Astrocyte (in vitro differentiated cells and primary cell): ENCODE measurements at regions not wholly inside any gene's neighbourhood (a gene's known extent, or its start where the extent isn't known, plus 50 kb on each side); places are given as distances from the start of the nearest gene placed in this dataset.

Experiments used
- DNase-seq: peaks from one replicate; pipeline ENCODE4 v3.0.0-alpha.2; 2010; ENCODE audit warnings: low read depth
- FAIRE-seq: peaks from 2 replicates; lab custom pipeline; 2011; peaks lifted over from hg19 to GRCh38; lab: Jason Lieb, UNC
- H2AFZ ChIP-seq: 2 replicates; pipeline ENCODE4 v1.6.0; 2012; ENCODE audit warnings: low read depth, low read length, inconsistent platforms
- H3K27ac ChIP-seq: 2 replicates; pipeline ENCODE4 v1.5.1; 2011; ENCODE audit warnings: low read depth, low read length, inconsistent platforms
- H3K27me3 ChIP-seq: 2 replicates; pipeline ENCODE4 v1.6.0; 2011; ENCODE audit warnings: low read length, inconsistent platforms; ENCODE audit not compliant: insufficient read depth
- H3K36me3 ChIP-seq: 2 replicates; pipeline ENCODE4 v1.5.1; 2011; ENCODE audit warnings: low read length, inconsistent platforms; ENCODE audit not compliant: insufficient read depth
- H3K4me1 ChIP-seq: 2 replicates; pipeline ENCODE4 v1.5.1; 2011; ENCODE audit warnings: low read length, inconsistent platforms; ENCODE audit not compliant: insufficient read depth
- H3K4me2 ChIP-seq: 2 replicates; pipeline ENCODE4 v1.6.0; 2012; ENCODE audit warnings: low read length, inconsistent platforms
- H3K4me3 ChIP-seq: 2 replicates; pipeline ENCODE4 v1.5.1; 2011; ENCODE audit warnings: low read depth, mild to moderate bottlenecking, low read length, inconsistent platforms; ENCODE audit not compliant: insufficient read depth
- H3K79me2 ChIP-seq: 2 replicates; pipeline ENCODE4 v1.6.0; 2012; ENCODE audit warnings: mild to moderate bottlenecking, low read length, inconsistent platforms; ENCODE audit not compliant: insufficient read depth
- H3K9ac ChIP-seq: 2 replicates; pipeline ENCODE4 v1.6.0; 2012; ENCODE audit warnings: mild to moderate bottlenecking, low read length, inconsistent platforms
- H3K9me3 ChIP-seq: 2 replicates; pipeline ENCODE4 v1.5.1; 2012; ENCODE audit warnings: low read depth, mild to moderate bottlenecking, low read length, inconsistent platforms; ENCODE audit not compliant: insufficient read depth
- H4K20me1 ChIP-seq: 2 replicates; pipeline ENCODE4 v1.6.0; 2012; ENCODE audit warnings: low read length, inconsistent platforms; ENCODE audit not compliant: insufficient read depth
- H3K27ac Mint-ChIP-seq: one replicate; pipeline ENCODE4 v1.8.0; 2021; ENCODE audit warnings: mild to moderate bottlenecking, mixed read lengths; ENCODE audit not compliant: unreplicated experiment
- H3K27me3 Mint-ChIP-seq: one replicate; pipeline ENCODE4 v1.8.0; 2021; ENCODE audit warnings: low read depth, mixed read lengths; ENCODE audit not compliant: unreplicated experiment
- H3K36me3 Mint-ChIP-seq: one replicate; pipeline ENCODE4 v1.8.0; 2021; ENCODE audit warnings: low read depth, mixed read lengths; ENCODE audit not compliant: unreplicated experiment
- H3K4me1 Mint-ChIP-seq: one replicate; pipeline ENCODE4 v1.8.0; 2021; ENCODE audit warnings: low read depth, mixed read lengths; ENCODE audit not compliant: unreplicated experiment
- H3K4me3 Mint-ChIP-seq: one replicate; pipeline ENCODE4 v1.8.0; 2021; ENCODE audit warnings: mild to moderate bottlenecking, moderate library complexity, mixed read lengths; ENCODE audit not compliant: unreplicated experiment
- H3K9me3 Mint-ChIP-seq: one replicate; pipeline ENCODE4 v1.8.0; 2021; ENCODE audit warnings: mild to moderate bottlenecking, mixed read lengths; ENCODE audit not compliant: unreplicated experiment
- CTCF ChIP-seq: IDR thresholded peaks from 2 replicates; pipeline ENCODE4 v1.5.1; 2011; ENCODE audit warnings: low read depth, mild to moderate bottlenecking, inconsistent platforms, low read length, moderate library complexity; ENCODE audit not compliant: insufficient read depth
- EZH2 ChIP-seq: IDR thresholded peaks from 2 replicates; pipeline ENCODE4 v1.6.1; 2012; ENCODE audit warnings: mild to moderate bottlenecking, low read length, inconsistent platforms; ENCODE audit not compliant: insufficient read depth

- Mint-ChIP-seq H3K27ac (peak overlapping the region; percentile 78), H3K9me3 (peaks cover 2% of the 10 kb centered on the region), H3K27me3 (no peaks in the 10 kb centered on the region), H3K4me3 (no peak overlapping the region), H3K4me1 (peaks cover 55% of the 10 kb centered on the region), H3K36me3 (no peaks in the 10 kb centered on the region)
- no peaks in the 10 kb centered on the region for H3K36me3 ChIP-seq
- H3K27me3 ChIP-seq: no peaks in the 10 kb centered on the region
- H2AFZ ChIP-seq: no peak overlapping the region
- no peaks in the 10 kb centered on the region for H3K79me2 ChIP-seq
- no peaks in the 10 kb centered on the region for H4K20me1 ChIP-seq
- H3K4me2 ChIP-seq: peak overlapping the region; percentile 73
- H3K9ac ChIP-seq: peak overlapping the region; percentile 82
- DNase-seq (peak; percentile 92), FAIRE-seq (peak; percentile 56)
- H3K9me3 ChIP-seq: no peaks in the 10 kb centered on the region
- H3K4me1 ChIP-seq: peaks cover 65% of the 10 kb centered on the region
- no peak overlapping the region for H3K4me3 ChIP-seq
- no peak for TF ChIP-seq EZH2
- TF ChIP-seq CTCF: no peak
- H3K27ac ChIP-seq: peak overlapping the region; percentile 92
Measured at GRCh38 chr6:11432713-11433450, 104.7 kb upstream of the TMEM170B start.

- peaks cover 60% of the 10 kb centered on the region for H3K4me1 Mint-ChIP-seq
- H3K36me3 ChIP-seq: no peaks in the 10 kb centered on the region
- no peak overlapping the region for H3K4me3 ChIP-seq
- H3K4me2 ChIP-seq: peak overlapping the region; percentile 73
- peaks cover 69% of the 10 kb centered on the region for H3K4me1 ChIP-seq
- peak overlapping the region; percentile 92 for H3K27ac ChIP-seq
- H3K27me3 ChIP-seq: no peaks in the 10 kb centered on the region
- TF ChIP-seq EZH2 (no peak), CTCF (no peak)
- peak overlapping the region; percentile 55 for H3K27ac Mint-ChIP-seq
- H3K79me2 ChIP-seq: no peaks in the 10 kb centered on the region
- no peaks in the 10 kb centered on the region for H3K36me3 Mint-ChIP-seq
- DNase-seq (no peak), FAIRE-seq (no peak)
- H3K4me3 Mint-ChIP-seq: no peak overlapping the region
- peak overlapping the region; percentile 82 for H3K9ac ChIP-seq
- H2AFZ ChIP-seq: no peak overlapping the region
- H3K9me3 Mint-ChIP-seq: peaks cover 2% of the 10 kb centered on the region
- no peaks in the 10 kb centered on the region for H3K9me3 ChIP-seq
- H3K27me3 Mint-ChIP-seq: no peaks in the 10 kb centered on the region
- H4K20me1 ChIP-seq: no peaks in the 10 kb centered on the region
Measured at GRCh38 chr6:11432091-11432490, 105.5 kb upstream of the TMEM170B start.

- DNase-seq (no peak), FAIRE-seq (no peak)
- Mint-ChIP-seq H3K27ac (no peak overlapping the region), H3K4me1 (peaks cover 65% of the 10 kb centered on the region), H3K36me3 (no peaks in the 10 kb centered on the region), H3K9me3 (peaks cover 2% of the 10 kb centered on the region), H3K27me3 (no peaks in the 10 kb centered on the region), H3K4me3 (no peak overlapping the region)
- peaks cover 71% of the 10 kb centered on the region for H3K4me1 ChIP-seq
- H3K9ac ChIP-seq: peak overlapping the region; percentile 82
- no peaks in the 10 kb centered on the region for H3K9me3 ChIP-seq
- H3K27ac ChIP-seq: peak overlapping the region; percentile 92
- H3K4me2 ChIP-seq: peak overlapping the region; percentile 73
- H4K20me1 ChIP-seq: no peaks in the 10 kb centered on the region
- no peaks in the 10 kb centered on the region for H3K27me3 ChIP-seq
- no peak overlapping the region for H3K4me3 ChIP-seq
- no peaks in the 10 kb centered on the region for H3K36me3 ChIP-seq
- TF ChIP-seq EZH2 (no peak), CTCF (no peak)
- H2AFZ ChIP-seq: no peak overlapping the region
- H3K79me2 ChIP-seq: no peaks in the 10 kb centered on the region
Measured at GRCh38 chr6:11431455-11431937, 106.1 kb upstream of the TMEM170B start.
